PC-3 (cell line): ENCODE measurements at regions not wholly inside any gene's neighbourhood (a gene's known extent, or its start where the extent isn't known, plus 50 kb on each side); places are given as distances from the start of the nearest gene placed in this dataset.

Experiments used
- ATAC-seq: fragments of 200-7000 bp; cut with Tn5 transposase; 2 replicates; pipeline ENCODE4 v1.9.1; 2020; ENCODE audit warnings: mild to moderate bottlenecking, moderate library complexity
- BruUV-seq: library from RNA; stranded (reverse); fragments of 400-500 nt; replicated peaks from 2 replicates; lab custom pipeline; 2021; lab: Mats Ljungman, UMichigan
- CTCF ChIA-PET: fragments of 300-600 bp; sonication (Branson Sonifier 250); formaldehyde crosslinking; loops from one replicate; lab custom pipeline; 2022; ENCODE audit warnings: antibody characterized with exemption; lab: Charles Lee
- POLR2A ChIA-PET: fragments of 300-600 bp; sonication (Branson Sonifier 250); formaldehyde crosslinking; loops from one replicate; lab custom pipeline; 2022; ENCODE audit warnings: antibody characterized with exemption; ENCODE audit not compliant: unreplicated experiment; lab: Charles Lee
- DNase-seq: peaks from one replicate; pipeline ENCODE4 v3.0.0-alpha.2; 2015
- H2AFZ ChIP-seq: fragments of 300-600 bp; sonication (generic); 2 replicates; pipeline ENCODE4 v1.6.0; 2016; ENCODE audit warnings: antibody characterized with exemption, low read length
- H3F3A ChIP-seq: fragments of 300-600 bp; sonication (generic); one replicate; pipeline ENCODE4 v1.6.0; 2017; ENCODE audit warnings: antibody characterized with exemption, low read length, control low read depth, mild to moderate bottlenecking; ENCODE audit not compliant: unreplicated experiment
- H3K27ac ChIP-seq: fragments of 300-600 bp; sonication (generic); 2 replicates; pipeline ENCODE4 v1.5.1; 2016; ENCODE audit warnings: mild to moderate bottlenecking, low read length
- H3K27me3 ChIP-seq: fragments of 300-600 bp; sonication (generic); 2 replicates; pipeline ENCODE4 v1.6.1; 2016; ENCODE audit warnings: low read length, mixed read lengths
- H3K36me3 ChIP-seq: fragments of 300-600 bp; sonication (generic); 2 replicates; pipeline ENCODE4 v1.6.1; 2016; ENCODE audit warnings: low read depth, mixed run types, low read length, mixed read lengths
- H3K4me1 ChIP-seq: fragments of 300-600 bp; sonication (generic); 2 replicates; pipeline ENCODE4 v1.5.1; 2016; ENCODE audit warnings: low read length; ENCODE audit not compliant: insufficient read depth
- H3K4me2 ChIP-seq: fragments of 300-600 bp; sonication (generic); 2 replicates; pipeline ENCODE4 v1.6.0; 2016; ENCODE audit warnings: low read length
- H3K4me3 ChIP-seq: fragments of 300-600 bp; sonication (generic); 2 replicates; pipeline ENCODE4 v1.5.1; 2016; ENCODE audit warnings: mild to moderate bottlenecking, low read length, mixed read lengths
- H3K79me2 ChIP-seq: fragments of 300-600 bp; sonication (generic); 2 replicates; pipeline ENCODE4 v1.6.1; 2017; ENCODE audit warnings: low read length, mixed read lengths
- H3K9ac ChIP-seq: fragments of 300-600 bp; sonication (generic); 2 replicates; pipeline ENCODE4 v1.6.0; 2016; ENCODE audit warnings: mild to moderate bottlenecking, low read length
- H3K9me2 ChIP-seq: fragments of 300-600 bp; sonication (generic); replicated peaks from 2 replicates; pipeline ENCODE4 v1.6.1; 2016; ENCODE audit warnings: mixed run types, low read length, mixed read lengths
- H3K9me3 ChIP-seq: fragments of 300-600 bp; sonication (generic); 2 replicates; pipeline ENCODE4 v1.6.1; 2016; ENCODE audit warnings: low read length, mixed read lengths
- H4K20me1 ChIP-seq: fragments of 300-600 bp; sonication (generic); 2 replicates; pipeline ENCODE4 v1.6.1; 2016; ENCODE audit warnings: low read length, mixed read lengths
- CTCF ChIP-seq: fragments of 300-600 bp; sonication (generic); conservative IDR thresholded peaks from 2 replicates; pipeline ENCODE4 v1.5.1; 2017; ENCODE audit warnings: antibody characterized with exemption, low read depth, mild to moderate bottlenecking, low read length
- EZH2 ChIP-seq: fragments of 300-600 bp; sonication (generic); IDR thresholded peaks from one replicate; pipeline ENCODE4 v1.6.1; 2017; ENCODE audit warnings: antibody characterized with exemption, mild to moderate bottlenecking, low read length; ENCODE audit not compliant: unreplicated experiment
- EZH2phosphoT487 ChIP-seq: fragments of 300-600 bp; sonication (generic); IDR thresholded peaks from 2 replicates; pipeline ENCODE4 v1.6.1; 2018; ENCODE audit warnings: mild to moderate bottlenecking, antibody characterized with exemption, low read length, borderline replicate concordance
- intact Hi-C: fragments of 100-400 bp; cut with micrococcal nuclease; formaldehyde crosslinking; loops from 2 replicates; pipeline ENCODE4 v1.9.0; 2023

GRCh38 chr11:11142430-11142829, 210.6 kb downstream of the CSNK2A3 start:
- ATAC-seq (no peak), DNase-seq (no peak)
- Histone ChIP-seq H3K9ac (no peak overlapping the region), H3K9me2 (no peaks in the 10 kb centered on the region), H3K27me3 (no peaks in the 10 kb centered on the region), H3K36me3 (no peaks in the 10 kb centered on the region), H2AFZ (no peak overlapping the region), H3K27ac (no peak overlapping the region), H4K20me1 (no peaks in the 10 kb centered on the region), H3K79me2 (no peaks in the 10 kb centered on the region), H3K4me2 (no peak overlapping the region), H3K4me3 (no peak overlapping the region), H3K4me1 (no peaks in the 10 kb centered on the region), H3K9me3 (no peaks in the 10 kb centered on the region), H3F3A (no peaks in the 10 kb centered on the region)
- no TSS peak for BruUV-seq
- no peak for TF ChIP-seq CTCF
- TF ChIP-seq EZH2phosphoT487 = no peak
- no peak for TF ChIP-seq EZH2
- intact Hi-C loops = no loop called here
- ChIA-PET POLR2A (no interaction called here), CTCF (interaction anchor here (0.6 kb wide), 1 partner anchor 15 kb away, joined by 3 read pairs; no protein-coding TSS in a partner anchor)

GRCh38 chr11:11141065-11141464, 212.0 kb downstream of the CSNK2A3 start:
- no peak overlapping the region for H3K4me2 ChIP-seq
- TF ChIP-seq EZH2phosphoT487 = no peak
- ChIA-PET CTCF (no interaction called here), POLR2A (no interaction called here)
- no peak overlapping the region for H2AFZ ChIP-seq
- no peak overlapping the region for H3K27ac ChIP-seq
- no peaks in the 10 kb centered on the region for H3K79me2 ChIP-seq
- no peaks in the 10 kb centered on the region for H3F3A ChIP-seq
- no peaks in the 10 kb centered on the region for H3K36me3 ChIP-seq
- H3K9me3 ChIP-seq = no peaks in the 10 kb centered on the region
- no peak overlapping the region for H3K9ac ChIP-seq
- intact Hi-C loops = no loop called here
- ATAC-seq = no peak
- no peaks in the 10 kb centered on the region for H3K9me2 ChIP-seq
- H3K27me3 ChIP-seq = no peaks in the 10 kb centered on the region
- H4K20me1 ChIP-seq = no peaks in the 10 kb centered on the region
- no peak for DNase-seq
- 0 out of 2 replicates have a peak, but pooled peaks cover 4% of the 10 kb centered on the region for H3K4me1 ChIP-seq
- no peak overlapping the region for H3K4me3 ChIP-seq
- BruUV-seq = no TSS peak

GRCh38 chr11:11140510-11140909, 212.5 kb downstream of the CSNK2A3 start:
- Histone ChIP-seq H3K9ac (no peak overlapping the region), H3K9me2 (no peaks in the 10 kb centered on the region), H3F3A (no peaks in the 10 kb centered on the region), H3K79me2 (no peaks in the 10 kb centered on the region), H3K4me2 (no peak overlapping the region), H3K27me3 (no peaks in the 10 kb centered on the region), H2AFZ (no peak overlapping the region), H3K4me3 (no peak overlapping the region), H3K36me3 (no peaks in the 10 kb centered on the region), H3K4me1 (peaks cover 8% of the 10 kb centered on the region; the same call in 1 of the 2 replicates), H3K27ac (no peak overlapping the region), H4K20me1 (no peaks in the 10 kb centered on the region), H3K9me3 (no peaks in the 10 kb centered on the region)
- ATAC-seq = no peak
- no TSS peak for BruUV-seq
- DNase-seq = no peak
- no peak for TF ChIP-seq CTCF
- no peak for TF ChIP-seq EZH2phosphoT487
- TF ChIP-seq EZH2 = no peak
- ChIA-PET POLR2A (no interaction called here), CTCF (no interaction called here)
- intact Hi-C loops = no loop called here
